ENCODE measurements at regions not wholly inside any gene's neighbourhood (a gene's known extent, or its start where the extent isn't known, plus 50 kb on each side); places are given as distances from the start of the nearest gene placed in this dataset.

DNA sequence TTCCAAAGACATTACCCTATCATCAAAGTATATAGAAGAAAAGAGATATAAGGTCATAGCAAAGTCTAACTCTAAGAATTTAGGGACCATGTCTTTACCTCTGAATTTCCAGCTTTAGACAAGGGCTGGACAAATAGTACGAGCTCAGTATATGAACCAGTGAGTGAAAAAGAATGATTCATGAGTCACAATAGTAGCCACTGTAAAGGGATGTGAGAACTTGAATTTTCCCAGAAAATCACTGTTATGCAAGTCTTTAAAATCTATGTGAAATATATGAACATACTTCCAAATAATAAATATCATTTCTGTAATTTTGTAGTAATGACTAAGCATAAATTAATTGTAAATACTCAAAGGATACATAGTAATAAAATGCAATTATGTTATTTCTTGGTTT is 305.9 kb upstream of the PRR16 start (continued):
- TF ChIP-seq, protein P1, sequence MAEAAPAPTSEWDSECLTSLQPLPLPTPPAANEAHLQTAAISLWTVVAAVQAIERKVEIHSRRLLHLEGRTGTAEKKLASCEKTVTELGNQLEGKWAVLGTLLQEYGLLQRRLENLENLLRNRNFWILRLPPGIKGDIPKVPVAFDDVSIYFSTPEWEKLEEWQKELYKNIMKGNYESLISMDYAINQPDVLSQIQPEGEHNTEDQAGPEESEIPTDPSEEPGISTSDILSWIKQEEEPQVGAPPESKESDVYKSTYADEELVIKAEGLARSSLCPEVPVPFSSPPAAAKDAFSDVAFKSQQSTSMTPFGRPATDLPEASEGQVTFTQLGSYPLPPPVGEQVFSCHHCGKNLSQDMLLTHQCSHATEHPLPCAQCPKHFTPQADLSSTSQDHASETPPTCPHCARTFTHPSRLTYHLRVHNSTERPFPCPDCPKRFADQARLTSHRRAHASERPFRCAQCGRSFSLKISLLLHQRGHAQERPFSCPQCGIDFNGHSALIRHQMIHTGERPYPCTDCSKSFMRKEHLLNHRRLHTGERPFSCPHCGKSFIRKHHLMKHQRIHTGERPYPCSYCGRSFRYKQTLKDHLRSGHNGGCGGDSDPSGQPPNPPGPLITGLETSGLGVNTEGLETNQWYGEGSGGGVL (CRISPR knock-in tag; IDR thresholded peaks at IDR 0.05): no peak
- no peak for TF ChIP-seq BRD9 (IDR thresholded peaks at IDR 0.05; ENCODE audit: low read depth, partially characterized antibody)

GRCh38 chr5:120159155-120159554 is 304.9 kb upstream of the PRR16 start:
- no peak for ATAC-seq
- 12% methylated on average over 3 of the region's 3 CpGs for WGBS (ENCODE audit: insufficient coverage, low coverage, missing lambda C conversion rate)
- no peaks in the 10 kb centered on the region for H3K9me3 ChIP-seq (replicated peaks; ENCODE audit: control insufficient read depth, insufficient read depth, low read depth, low read length)
- H3K79me2 ChIP-seq (ENCODE audit: control insufficient read depth, insufficient read depth, low read length): no peaks in the 10 kb centered on the region
- no peaks in the 10 kb centered on the region for H3K9me1 ChIP-seq (ENCODE audit: control insufficient read depth, insufficient read depth, low read length)
- H3K4me1 ChIP-seq (replicated peaks in 1 of 2; ENCODE audit: control insufficient read depth in 2 of 2, insufficient read depth in 2 of 2, low read length in 2 of 2): no peaks in the 10 kb centered on the region
- H3K27me3 ChIP-seq (ENCODE audit: control insufficient read depth in 2 of 2, insufficient read depth in 2 of 2, low read length in 2 of 2): no peaks in the 10 kb centered on the region
- H3K9ac ChIP-seq (ENCODE audit: insufficient read depth in 1 of 2, low read depth in 2 of 2, low read length in 2 of 2): no peak overlapping the region
- in situ Hi-C loops (cut with MboI): no loop called here
- H4K20me1 ChIP-seq (replicated peaks; ENCODE audit: control insufficient read depth, insufficient read depth, low read length): no peaks in the 10 kb centered on the region
- FAIRE-seq: no peak
- no peak overlapping the region for H2AFZ ChIP-seq (ENCODE audit: low read depth, low read length)
- H3K27ac ChIP-seq (ENCODE audit: extremely low read depth, low read depth, low read length): no peak overlapping the region
- CTCF ChIA-PET (ENCODE audit: low intra/inter-chr PET ratio): interaction anchor here (0.6 kb wide), 1 partner anchor 10 kb away, joined by 5 read pairs; no protein-coding TSS in a partner anchor
- POLR2A ChIA-PET: no interaction called here
- no peak for DNase-seq (ENCODE audit: extremely low read depth in 1 of 4, low spot score in 3 of 4)
- intact Hi-C loops (cut with micrococcal nuclease): no loop called here
- H3K36me3 ChIP-seq (ENCODE audit: control insufficient read depth, insufficient read depth, low read length): no peaks in the 10 kb centered on the region
- no peak overlapping the region for H3K4me3 ChIP-seq
- no TSS peak for BruUV-seq (replicated peaks)
- H3K4me2 ChIP-seq (ENCODE audit: insufficient read depth, low read length): no peak overlapping the region
- TF ChIP-seq GTF3C2 (IDR thresholded peaks at IDR 0.05; ENCODE audit: borderline replicate concordance, extremely low read depth, insufficient read length) (no peak), TCFL5 (CRISPR knock-in tag; conservative IDR thresholded peaks at IDR 0.05) (no peak), FOXJ2 (tag; IDR thresholded peaks at IDR 0.05) (no peak), SNIP1 (IDR thresholded peaks at IDR 0.05; ENCODE audit: low read depth) (no peak), CBX2 (IDR thresholded peaks at IDR 0.05; ENCODE audit: insufficient read depth, low read length, poor library complexity, severe bottlenecking) (no peak), RBM14 (IDR thresholded peaks at IDR 0.05; ENCODE audit: borderline replicate concordance, insufficient read depth, low read depth, low read length) (no peak), CREBBP (IDR thresholded peaks at IDR 0.05; ENCODE audit: low read depth, low read length) (no peak), ZNF197 (CRISPR knock-in tag; IDR thresholded peaks at IDR 0.05; ENCODE audit: low read depth) (no peak), SMAD4 (CRISPR knock-in tag; conservative IDR thresholded peaks at IDR 0.05) (no peak), PHF20 (IDR thresholded peaks at IDR 0.05; ENCODE audit: partially characterized antibody) (no peak), GABPB1 (CRISPR knock-in tag; IDR thresholded peaks at IDR 0.05) (no peak), SETDB1 (IDR thresholded peaks at IDR 0.05; ENCODE audit: low read length) (no peak)

Measured in K562 (cell line).